Esophagus squamous epithelium (tissue), 4 donors: ENCODE measurements at regions not wholly inside any gene's neighbourhood (a gene's known extent, or its start where the extent isn't known, plus 50 kb on each side); places are given as distances from the start of the nearest gene placed in this dataset.

Experiments
- CTCF ChIP-seq, 6 experiments: fragments of 450-650 bp in 4 of 6; fragments of 200-600 bp in 2 of 6; sonication (generic) in 2 of 6; IDR thresholded peaks; one replicate each; pipeline ENCODE4 v1.5.1; 2016 to 2019; ENCODE audit warnings: antibody characterized with exemption in 6 of 6, mild to moderate bottlenecking in 4 of 6, moderate library complexity in 4 of 6
- POLR2A ChIP-seq, 4 donors: fragments of 450-650 bp; IDR thresholded peaks; one replicate each; pipeline ENCODE4 v1.6.1; 2017; ENCODE audit warnings: antibody characterized with exemption in 4 of 4, mild to moderate bottlenecking in 4 of 4, moderate library complexity in 3 of 4

- TF ChIP-seq CTCF (IDR thresholded peaks at IDR 0.05) (no peak), POLR2A (IDR thresholded peaks at IDR 0.05) (no peak)
Measured at GRCh38 chr10:118965096-118965495, 64.4 kb upstream of the NANOS1 start.
